ENCODE measurements at regions not wholly inside any gene's neighbourhood (a gene's known extent, or its start where the extent isn't known, plus 50 kb on each side); places are given as distances from the start of the nearest gene placed in this dataset.

GRCh38 chr9:107717529-107718314 lies 228.2 kb upstream of the KLF4 start:
- intact Hi-C loops (cut with DNase I) = no loop called here
- Histone ChIP-seq H3K4me1 (no peaks in the 10 kb centered on the region), H3K27ac (peak overlapping the region; percentile 41), H3K9me3 (no peaks in the 10 kb centered on the region), H3K27me3 (no peaks in the 10 kb centered on the region), H3K9ac (ENCODE audit: low read depth in 2 of 2, low read length in 2 of 2) (peak overlapping the region in 1 of 2 donors; percentile 68), H3K4me3 (no peak overlapping the region), H3K36me3 (no peaks in the 10 kb centered on the region)
- peak; percentile 43 for DNase-seq
- TF ChIP-seq CTCF (IDR thresholded peaks at IDR 0.05) = no peak

GRCh38 chr9:107715740-107716139 lies 226.2 kb upstream of the KLF4 start:
- H3K27ac ChIP-seq = no peak overlapping the region
- H3K4me1 ChIP-seq = no peaks in the 10 kb centered on the region
- no peaks in the 10 kb centered on the region for H3K36me3 ChIP-seq
- intact Hi-C loops (cut with DNase I) = no loop called here
- no peak for TF ChIP-seq CTCF (IDR thresholded peaks at IDR 0.05)
- no peaks in the 10 kb centered on the region for H3K27me3 ChIP-seq
- H3K4me3 ChIP-seq = no peak overlapping the region
- H3K9me3 ChIP-seq = no peaks in the 10 kb centered on the region
- no peak for DNase-seq
- H3K9ac ChIP-seq (ENCODE audit: low read depth in 2 of 2, low read length in 2 of 2) = no peak overlapping the region

- DNase-seq = no peak
- Histone ChIP-seq H3K36me3 (no peaks in the 10 kb centered on the region), H3K9me3 (no peaks in the 10 kb centered on the region), H3K4me3 (no peak overlapping the region), H3K9ac (ENCODE audit: low read depth in 2 of 2, low read length in 2 of 2) (no peak overlapping the region), H3K4me1 (no peaks in the 10 kb centered on the region), H3K27ac (no peak overlapping the region), H3K27me3 (no peaks in the 10 kb centered on the region)
- intact Hi-C loops (cut with DNase I) = no loop called here
- TF ChIP-seq CTCF (IDR thresholded peaks at IDR 0.05) = no peak
Observed at GRCh38 chr9:107713470-107713869, 223.9 kb upstream of the KLF4 start.

GRCh38 chr9:107712390-107712789 lies 222.8 kb upstream of the KLF4 start:
- no peak for DNase-seq
- H3K9ac ChIP-seq (ENCODE audit: low read depth in 2 of 2, low read length in 2 of 2) = no peak overlapping the region

GRCh38 chr9:107711542-107711941 lies 222.0 kb upstream of the KLF4 start:
- no peaks in the 10 kb centered on the region for H3K27me3 ChIP-seq
- peak; percentile 89 for DNase-seq
- H3K9me3 ChIP-seq = no peaks in the 10 kb centered on the region
- no peaks in the 10 kb centered on the region for H3K36me3 ChIP-seq
- no peak for TF ChIP-seq CTCF (IDR thresholded peaks at IDR 0.05)
- H3K9ac ChIP-seq (ENCODE audit: low read depth in 2 of 2, low read length in 2 of 2) = no peak overlapping the region
- no peaks in the 10 kb centered on the region for H3K4me1 ChIP-seq
- no peak overlapping the region for H3K4me3 ChIP-seq
- peak overlapping the region; percentile 15 for H3K27ac ChIP-seq
- intact Hi-C loops (cut with DNase I) = no loop called here

More at GRCh38 chr9:107712390-107712789, 222.8 kb upstream of the KLF4 start:
- Histone ChIP-seq H3K27me3 (no peaks in the 10 kb centered on the region), H3K4me3 (no peak overlapping the region), H3K27ac (peak overlapping the region; percentile 15), H3K9me3 (no peaks in the 10 kb centered on the region), H3K36me3 (no peaks in the 10 kb centered on the region), H3K4me1 (no peaks in the 10 kb centered on the region)
- intact Hi-C loops (cut with DNase I) = no loop called here
- no peak for TF ChIP-seq CTCF (IDR thresholded peaks at IDR 0.05)
